Fibroblast of pulmonary artery (primary cell): ENCODE measurements at regions not wholly inside any gene's neighbourhood (a gene's known extent, or its start where the extent isn't known, plus 50 kb on each side); places are given as distances from the start of the nearest gene placed in this dataset.

Experiments used
- DNase-seq: peaks from one replicate; pipeline ENCODE4 v3.0.0-alpha.2; 2010; ENCODE audit warnings: low read depth
- H3K4me3 ChIP-seq: replicated peaks from 2 replicates; pipeline ENCODE4 v1.5.1; 2011; ENCODE audit warnings: low read depth, mild to moderate bottlenecking, control low read depth, low read length, moderate library complexity
- TF ChIP-seq, protein P1 (sequence below): IDR thresholded peaks from 2 replicates; pipeline ENCODE4 v1.5.1; 2011; ENCODE audit warnings: mild to moderate bottlenecking, control low read depth, low read length, inconsistent platforms; ENCODE audit errors: missing control alignments

DNA sequence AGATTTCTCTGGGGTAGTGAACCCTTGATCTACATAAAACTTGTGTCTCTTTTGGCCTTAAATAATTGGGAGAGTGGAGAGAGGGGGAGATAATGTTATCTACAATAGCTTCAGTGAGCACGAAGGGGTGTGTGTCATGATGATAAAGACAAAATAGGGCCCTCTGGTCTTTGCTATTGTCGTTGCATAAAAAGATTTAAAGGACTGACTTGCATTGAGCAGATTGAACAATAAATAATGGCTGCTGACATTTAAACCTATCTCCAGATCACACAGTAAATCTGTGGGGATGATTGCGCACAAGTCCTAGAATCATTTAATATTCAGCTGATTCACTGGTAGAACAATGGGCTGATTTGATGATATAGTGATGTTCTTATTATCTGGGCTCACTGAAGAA is 71.3 kb upstream of the GAP43 start:
- DNase-seq: no peak
- TF ChIP-seq, protein P1, sequence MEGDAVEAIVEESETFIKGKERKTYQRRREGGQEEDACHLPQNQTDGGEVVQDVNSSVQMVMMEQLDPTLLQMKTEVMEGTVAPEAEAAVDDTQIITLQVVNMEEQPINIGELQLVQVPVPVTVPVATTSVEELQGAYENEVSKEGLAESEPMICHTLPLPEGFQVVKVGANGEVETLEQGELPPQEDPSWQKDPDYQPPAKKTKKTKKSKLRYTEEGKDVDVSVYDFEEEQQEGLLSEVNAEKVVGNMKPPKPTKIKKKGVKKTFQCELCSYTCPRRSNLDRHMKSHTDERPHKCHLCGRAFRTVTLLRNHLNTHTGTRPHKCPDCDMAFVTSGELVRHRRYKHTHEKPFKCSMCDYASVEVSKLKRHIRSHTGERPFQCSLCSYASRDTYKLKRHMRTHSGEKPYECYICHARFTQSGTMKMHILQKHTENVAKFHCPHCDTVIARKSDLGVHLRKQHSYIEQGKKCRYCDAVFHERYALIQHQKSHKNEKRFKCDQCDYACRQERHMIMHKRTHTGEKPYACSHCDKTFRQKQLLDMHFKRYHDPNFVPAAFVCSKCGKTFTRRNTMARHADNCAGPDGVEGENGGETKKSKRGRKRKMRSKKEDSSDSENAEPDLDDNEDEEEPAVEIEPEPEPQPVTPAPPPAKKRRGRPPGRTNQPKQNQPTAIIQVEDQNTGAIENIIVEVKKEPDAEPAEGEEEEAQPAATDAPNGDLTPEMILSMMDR: no peak
- no peak overlapping the region for H3K4me3 ChIP-seq

DNA sequence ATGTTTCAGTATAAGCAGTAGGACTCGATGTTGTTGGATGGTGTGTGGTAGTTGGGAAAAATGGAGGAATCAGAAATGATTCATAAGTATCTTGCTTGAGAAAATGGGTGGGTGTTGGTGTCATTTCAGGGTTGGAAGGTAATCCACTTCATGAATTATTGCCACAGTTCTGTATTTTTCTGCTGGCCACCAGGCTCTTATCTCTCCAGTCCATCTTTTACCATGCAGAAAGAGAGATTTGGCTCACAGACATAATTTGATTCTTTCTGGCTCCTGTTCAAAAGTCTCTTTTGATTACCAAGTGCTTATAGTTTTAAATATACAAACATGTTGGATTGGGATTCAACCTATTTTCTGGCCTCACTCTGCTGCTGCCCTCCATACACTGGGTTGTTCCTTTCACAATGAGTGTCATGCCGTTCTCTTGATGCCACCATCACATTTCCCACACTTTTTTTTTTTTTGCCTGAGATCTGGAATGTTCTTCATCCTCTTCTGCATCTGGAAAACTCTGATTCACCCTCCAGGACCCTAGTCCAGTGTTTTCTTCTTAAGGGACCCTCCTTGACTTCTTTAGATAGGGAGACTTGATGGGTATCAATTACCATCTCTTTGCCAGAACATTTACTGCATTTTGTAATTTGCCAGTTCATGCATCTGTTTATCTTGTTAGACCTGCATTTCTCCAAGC is 69.4 kb upstream of the GAP43 start:
- DNase-seq: no peak
- no peak overlapping the region for H3K4me3 ChIP-seq
- TF ChIP-seq, protein P1: no peak

DNA sequence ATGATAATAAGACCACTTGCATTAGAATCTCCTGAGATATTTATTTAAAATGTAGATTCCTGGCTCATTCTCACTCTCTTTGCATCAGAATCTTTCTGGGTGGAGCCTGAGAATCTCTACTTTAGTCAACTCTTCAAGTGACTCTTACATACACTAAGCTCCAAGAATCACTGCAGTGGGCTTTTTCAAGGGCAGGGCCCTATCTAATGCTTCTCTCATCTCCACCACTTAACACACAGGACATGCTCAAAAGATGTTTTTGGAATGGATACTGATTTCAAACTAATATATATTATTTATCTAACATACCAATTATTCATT is 68.9 kb upstream of the GAP43 start:
- no peak overlapping the region for H3K4me3 ChIP-seq
- DNase-seq: no peak
- TF ChIP-seq, protein P1: no peak

DNA sequence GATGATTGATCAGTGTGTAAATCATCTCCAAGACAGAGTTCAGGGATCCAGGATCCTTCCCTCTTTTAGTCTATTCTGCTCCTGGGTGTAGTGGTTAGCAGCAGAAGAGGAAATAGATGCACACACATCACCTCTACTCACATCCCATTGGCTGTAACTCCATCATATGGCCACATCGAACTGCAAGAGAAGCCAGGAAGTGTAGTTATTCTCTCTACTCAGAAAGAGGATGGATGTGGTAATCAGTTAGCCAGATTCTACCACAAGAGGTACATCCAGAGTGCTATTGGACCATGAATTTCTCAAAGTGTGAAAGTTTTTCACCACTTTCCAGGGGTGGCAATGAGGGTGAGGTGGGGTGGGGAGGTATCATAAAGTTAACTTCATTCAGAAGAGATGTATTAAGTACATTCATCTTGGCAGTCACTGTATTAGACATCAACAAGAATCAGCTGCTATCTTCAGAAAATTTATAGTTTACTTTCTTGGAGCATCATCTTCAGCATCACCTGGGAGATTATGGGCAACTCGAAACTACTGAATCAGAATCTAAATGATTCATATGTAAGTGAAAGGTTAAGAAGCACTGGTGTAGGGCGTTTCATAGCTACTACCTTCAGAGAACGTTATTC is 60.6 kb upstream of the GAP43 start:
- DNase-seq: no peak
- no peak overlapping the region for H3K4me3 ChIP-seq
- TF ChIP-seq, protein P1: no peak

DNA sequence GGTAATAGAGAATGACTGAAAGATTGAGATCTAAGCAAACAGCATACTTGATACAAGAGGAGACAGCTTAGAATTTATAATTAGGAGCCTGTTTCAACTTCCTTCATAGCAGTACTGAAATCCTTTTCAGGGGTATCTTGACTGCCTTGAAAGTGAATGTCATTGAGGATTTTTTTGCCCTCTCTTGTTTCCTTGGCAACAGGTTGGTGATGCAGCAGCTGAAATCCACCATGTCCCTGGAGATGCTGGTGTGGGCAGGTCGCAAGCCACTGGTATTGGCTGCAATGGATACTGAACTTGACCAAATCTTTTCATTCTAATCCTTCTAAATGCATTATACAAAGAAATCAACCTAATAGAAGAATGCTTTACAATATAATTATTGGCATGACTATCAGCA is 59.3 kb upstream of the GAP43 start:
- TF ChIP-seq, protein P1: no peak
- DNase-seq: no peak
- H3K4me3 ChIP-seq: no peak overlapping the region

DNA sequence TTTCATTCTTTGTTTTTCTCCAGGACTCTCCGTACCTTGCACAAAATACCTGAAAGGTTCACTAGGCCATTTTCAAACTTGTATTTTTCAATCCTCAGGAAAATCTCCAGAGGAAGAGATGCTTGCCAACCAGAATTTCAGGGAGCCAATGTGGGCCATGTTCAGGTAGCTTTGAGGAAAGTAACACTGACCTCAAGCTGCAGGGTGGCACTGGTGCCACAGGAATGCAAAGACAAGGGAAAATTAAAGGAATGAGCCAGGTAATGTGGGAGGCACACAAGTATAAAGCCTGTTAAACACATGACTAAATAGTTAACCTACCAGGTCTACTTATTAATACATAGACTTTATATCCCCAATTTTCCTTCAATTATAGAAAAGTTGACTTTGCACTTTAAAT is 51.9 kb upstream of the GAP43 start:
- H3K4me3 ChIP-seq: no peak overlapping the region
- TF ChIP-seq, protein P1: no peak
- DNase-seq: no peak
